IMR-90 (cell line): ENCODE measurements at regions not wholly inside any gene's neighbourhood (a gene's known extent, or its start where the extent isn't known, plus 50 kb on each side); places are given as distances from the start of the nearest gene placed in this dataset.

Experiments
- ATAC-seq: fragments of 200-7000 bp; cut with Tn5 transposase; 2 replicates; pipeline ENCODE4 v1.9.1; 2020; ENCODE audit warnings: low read depth, mild to moderate bottlenecking, moderate library complexity
- BruUV-seq: library from RNA; stranded (reverse); fragments of 400-500 nt; replicated peaks from 2 replicates; lab custom pipeline; 2021; lab: Mats Ljungman, UMichigan
- CTCF ChIA-PET: fragments of 300-600 bp; formaldehyde crosslinking; extraction: SDS; loops from one replicate; lab custom pipeline; 2021; ENCODE audit warnings: antibody characterized with exemption; lab: Yijun Ruan, JAX
- POLR2A ChIA-PET: fragments of 300-600 bp; sonication (Branson Sonifier 250); formaldehyde crosslinking; loops from one replicate; lab custom pipeline; 2022; ENCODE audit warnings: antibody characterized with exemption; ENCODE audit not compliant: unreplicated experiment; lab: Charles Lee
- DNase-seq: peaks from one replicate; pipeline ENCODE4 v3.0.0; 2013
- H2AFZ ChIP-seq: replicated peaks from 2 replicates; pipeline ENCODE3; 2013; ENCODE audit warnings: low read length, mild to moderate bottlenecking; ENCODE audit not compliant: poor library complexity
- H2AK5ac ChIP-seq: 2 replicates; pipeline ENCODE4 v1.6.1; 2013; ENCODE audit warnings: low read depth, low read length, inconsistent platforms
- H2AK9ac ChIP-seq: replicated peaks from 2 replicates; pipeline ENCODE3; 2013; ENCODE audit warnings: mild to moderate bottlenecking, low read depth, low read length, moderate library complexity; ENCODE audit not compliant: poor library complexity
- H2BK120ac ChIP-seq: 2 replicates; pipeline ENCODE4 v1.6.1; 2013; ENCODE audit warnings: low read depth, low read length, inconsistent platforms
- H2BK15ac ChIP-seq: 3 replicates; pipeline ENCODE4 v1.6.1; 2013; ENCODE audit warnings: low read depth, low read length, inconsistent platforms
- H2BK20ac ChIP-seq: 2 replicates; pipeline ENCODE4 v1.6.1; 2013; ENCODE audit warnings: low read depth, mild to moderate bottlenecking, inconsistent platforms, low read length, moderate library complexity
- H2BK5ac ChIP-seq: 2 replicates; pipeline ENCODE4 v1.6.1; 2013; ENCODE audit warnings: mild to moderate bottlenecking, low read depth, low read length, inconsistent platforms; ENCODE audit not compliant: poor library complexity, severe bottlenecking
- H3K14ac ChIP-seq: replicated peaks from 2 replicates; pipeline ENCODE4 v1.6.1; 2013; ENCODE audit warnings: low read depth, low read length, inconsistent platforms
- H3K18ac ChIP-seq: 2 replicates; pipeline ENCODE4 v1.6.1; 2013; ENCODE audit warnings: low read depth, low read length, control low read depth
- H3K23ac ChIP-seq: 2 replicates; pipeline ENCODE4 v1.6.1; 2013; ENCODE audit warnings: low read depth, low read length, inconsistent platforms
- H3K27ac ChIP-seq: 2 replicates; pipeline ENCODE4 v1.5.1; 2013; ENCODE audit warnings: mild to moderate bottlenecking, control low read depth, low read length; ENCODE audit not compliant: insufficient read depth
- H3K27me3 ChIP-seq: 2 replicates; pipeline ENCODE4 v1.6.1; 2013; ENCODE audit warnings: low read length; ENCODE audit not compliant: control insufficient read depth, insufficient read depth
- H3K36me3 ChIP-seq: 2 replicates; pipeline ENCODE4 v1.6.1; 2013; ENCODE audit warnings: low read length, mixed read lengths; ENCODE audit not compliant: control insufficient read depth, insufficient read depth
- H3K4ac ChIP-seq: 2 replicates; pipeline ENCODE4 v1.6.1; 2013; ENCODE audit warnings: low read depth, low read length, inconsistent platforms
- H3K4me1 ChIP-seq: 2 replicates; pipeline ENCODE4 v1.6.1; 2013; ENCODE audit warnings: low read length, mixed read lengths; ENCODE audit not compliant: control insufficient read depth, insufficient read depth
- H3K4me2 ChIP-seq: 2 replicates; pipeline ENCODE4 v1.6.1; 2013; ENCODE audit warnings: low read depth, mild to moderate bottlenecking, control low read depth, low read length, moderate library complexity
- H3K4me3 ChIP-seq: 2 replicates; pipeline ENCODE4 v1.5.1; 2013; ENCODE audit warnings: low read depth, mild to moderate bottlenecking, control low read depth, low read length, moderate library complexity; ENCODE audit not compliant: insufficient read depth
- H3K56ac ChIP-seq: 2 replicates; pipeline ENCODE4 v1.6.1; 2013; ENCODE audit warnings: low read length, inconsistent platforms; ENCODE audit not compliant: insufficient read depth; ENCODE audit errors: extremely low read depth
- H3K79me1 ChIP-seq, 2 experiments: 2 replicates each; pipeline ENCODE4 v1.6.1; 2013; ENCODE audit warnings: low read length in 2 of 2, inconsistent platforms in 1 of 2, low read depth in 1 of 2
- H3K9ac ChIP-seq: 2 replicates; pipeline ENCODE4 v1.6.1; 2013; ENCODE audit warnings: low read depth, low read length, control low read depth
- H3K9me1 ChIP-seq: 2 replicates; pipeline ENCODE4 v1.6.1; 2013; ENCODE audit warnings: low read length, inconsistent platforms; ENCODE audit not compliant: insufficient read depth
- H3K9me3 ChIP-seq: 2 replicates; pipeline ENCODE4 v1.6.1; 2013; ENCODE audit warnings: low read length; ENCODE audit not compliant: control insufficient read depth, insufficient read depth
- H4K20me1 ChIP-seq: 2 replicates; pipeline ENCODE4 v1.6.1; 2013; ENCODE audit warnings: low read length, inconsistent platforms; ENCODE audit not compliant: insufficient read depth
- H4K5ac ChIP-seq: 2 replicates; pipeline ENCODE4 v1.6.1; 2013; ENCODE audit warnings: mild to moderate bottlenecking, low read depth, low read length, control low read depth
- H4K8ac ChIP-seq, 2 experiments: 2 replicates each; pipeline ENCODE4 v1.6.1; 2013; ENCODE audit warnings: low read depth in 2 of 2, low read length in 2 of 2, control low read depth in 1 of 2, inconsistent platforms in 1 of 2
- H4K91ac ChIP-seq: 2 replicates; pipeline ENCODE4 v1.6.1; 2013; ENCODE audit warnings: low read depth, low read length, inconsistent platforms; ENCODE audit not compliant: insufficient read depth
- BHLHE40 ChIP-seq: fragments of 150-350 bp; IDR thresholded peaks from 2 replicates; pipeline ENCODE4 v1.6.1; 2016; ENCODE audit warnings: mild to moderate bottlenecking, low read depth, low read length
- CEBPB ChIP-seq: IDR thresholded peaks from 2 replicates; pipeline ENCODE4 v1.6.1; 2012; ENCODE audit warnings: low read depth, low read length, improper control_type of control experiment
- CHD1 ChIP-seq: IDR thresholded peaks from 2 replicates; pipeline ENCODE4 v1.6.1; 2012; ENCODE audit warnings: low read depth, low read length, improper control_type of control experiment
- FOS ChIP-seq: fragments of 150-350 bp; IDR thresholded peaks from 2 replicates; pipeline ENCODE4 v1.6.1; 2016; ENCODE audit warnings: low read depth, low read length
- MAFK ChIP-seq: IDR thresholded peaks from 2 replicates; pipeline ENCODE4 v1.6.1; 2012; ENCODE audit warnings: low read depth, low read length, improper control_type of control experiment
- MAZ ChIP-seq: IDR thresholded peaks from 2 replicates; pipeline ENCODE4 v1.6.1; 2012; ENCODE audit warnings: low read depth, mild to moderate bottlenecking, low read length, improper control_type of control experiment, moderate library complexity, borderline replicate concordance
- MXI1 ChIP-seq: IDR thresholded peaks from 2 replicates; pipeline ENCODE4 v1.6.1; 2012; ENCODE audit warnings: low read depth, mild to moderate bottlenecking, low read length, moderate library complexity, borderline replicate concordance
- NFE2L2 ChIP-seq: fragments of 150-350 bp; IDR thresholded peaks from 2 replicates; pipeline ENCODE4 v1.6.1; 2016; ENCODE audit warnings: low read depth, mild to moderate bottlenecking, low read length
- POLR2A ChIP-seq: IDR thresholded peaks from 2 replicates; pipeline ENCODE4 v1.6.1; 2012; ENCODE audit warnings: mild to moderate bottlenecking, low read depth, low read length
- RAD21 ChIP-seq: IDR thresholded peaks from 2 replicates; pipeline ENCODE4 v1.6.1; 2012; ENCODE audit warnings: low read length, improper control_type of control experiment
- RCOR1 ChIP-seq: IDR thresholded peaks from 2 replicates; pipeline ENCODE4 v1.6.1; 2012; ENCODE audit warnings: mild to moderate bottlenecking, low read length, improper control_type of control experiment; ENCODE audit not compliant: insufficient replicate concordance
- RFX5 ChIP-seq: IDR thresholded peaks from 2 replicates; pipeline ENCODE4 v1.8.0; 2012; ENCODE audit warnings: low read depth, mild to moderate bottlenecking, low read length, moderate library complexity
- SMC3 ChIP-seq: fragments of 150-350 bp; IDR thresholded peaks from 2 replicates; pipeline ENCODE4 v1.6.1; 2016; ENCODE audit warnings: low read depth, mild to moderate bottlenecking, antibody characterized with exemption, low read length, moderate library complexity
- WGBS, 2 experiments: methylation state at CpG; one replicate each; pipeline versions ENCODE4 v1.1.5 to v1.1.7; 2013; ENCODE audit warnings: missing lambda C conversion rate in 2 of 2; ENCODE audit not compliant: insufficient read length in 1 of 2; ENCODE audit errors: extremely low coverage in 2 of 2; 5-methylcytosine and 5-hydroxymethylcytosine counted together
- dilution Hi-C: fragments of 300-500 bp; cut with HindIII; formaldehyde crosslinking; loops from one replicate; pipeline ENCODE4 v1.14.3; 2018; ENCODE audit warnings: low sequenced_read_pairs; ENCODE audit not compliant: unreplicated experiment
- in situ Hi-C: fragments of 300-500 bp; cut with MboI; formaldehyde crosslinking; loops from 3 replicates; pipeline ENCODE4 v1.14.3; 2019; ENCODE audit warnings: low sequenced_read_pairs, inconsistent platforms, mixed read lengths
- intact Hi-C: fragments of 100-400 bp; cut with micrococcal nuclease; formaldehyde crosslinking; loops from 2 replicates; pipeline ENCODE4 v1.10.0; 2022
- TF ChIP-seq, protein P1 (sequence below): conservative IDR thresholded peaks from 2 replicates; pipeline ENCODE4 v1.5.1; 2012; ENCODE audit warnings: mild to moderate bottlenecking, low read depth, low read length, improper control_type of control experiment
- TF ChIP-seq, protein P2 (sequence below): fragments of 150-350 bp; IDR thresholded peaks from 2 replicates; pipeline ENCODE4 v1.6.1; 2016; ENCODE audit warnings: low read depth, mild to moderate bottlenecking, low read length, moderate library complexity, borderline replicate concordance
- TF ChIP-seq, protein P3 (sequence below): fragments of 150-350 bp; IDR thresholded peaks from 2 replicates; pipeline ENCODE4 v1.6.1; 2017; ENCODE audit warnings: mild to moderate bottlenecking, antibody characterized with exemption, low read length, low read depth

DNA sequence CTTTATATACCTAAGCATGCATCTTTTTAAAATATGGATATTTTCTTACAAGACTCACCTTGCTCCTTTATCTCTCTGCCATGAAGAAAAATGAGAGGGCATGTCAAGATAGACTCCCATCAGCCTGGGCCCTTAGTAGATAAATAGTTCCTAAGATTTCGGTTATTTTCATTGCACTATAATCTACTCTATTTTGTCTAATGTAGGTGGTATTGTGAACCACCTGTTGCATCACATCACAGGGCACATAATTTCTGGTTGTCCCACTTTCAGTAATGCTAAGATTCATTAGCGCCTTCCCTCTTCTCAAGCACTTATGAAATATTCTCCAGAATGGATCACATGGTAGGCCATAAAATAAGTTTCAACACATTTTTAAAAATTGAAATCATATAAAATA lies 202.5 kb upstream of the ADRA1B start:
- H2AK5ac ChIP-seq: no peak overlapping the region
- H2BK120ac ChIP-seq: no peak overlapping the region
- H3K9me3 ChIP-seq: no peaks in the 10 kb centered on the region; the same call in 1 of the 2 replicates
- in situ Hi-C loops (no loop called here), intact Hi-C loops (no loop called here), dilution Hi-C loops (no loop called here)
- no peak overlapping the region for H4K8ac ChIP-seq
- no peaks in the 10 kb centered on the region for H3K4me1 ChIP-seq
- TF ChIP-seq, protein P1, sequence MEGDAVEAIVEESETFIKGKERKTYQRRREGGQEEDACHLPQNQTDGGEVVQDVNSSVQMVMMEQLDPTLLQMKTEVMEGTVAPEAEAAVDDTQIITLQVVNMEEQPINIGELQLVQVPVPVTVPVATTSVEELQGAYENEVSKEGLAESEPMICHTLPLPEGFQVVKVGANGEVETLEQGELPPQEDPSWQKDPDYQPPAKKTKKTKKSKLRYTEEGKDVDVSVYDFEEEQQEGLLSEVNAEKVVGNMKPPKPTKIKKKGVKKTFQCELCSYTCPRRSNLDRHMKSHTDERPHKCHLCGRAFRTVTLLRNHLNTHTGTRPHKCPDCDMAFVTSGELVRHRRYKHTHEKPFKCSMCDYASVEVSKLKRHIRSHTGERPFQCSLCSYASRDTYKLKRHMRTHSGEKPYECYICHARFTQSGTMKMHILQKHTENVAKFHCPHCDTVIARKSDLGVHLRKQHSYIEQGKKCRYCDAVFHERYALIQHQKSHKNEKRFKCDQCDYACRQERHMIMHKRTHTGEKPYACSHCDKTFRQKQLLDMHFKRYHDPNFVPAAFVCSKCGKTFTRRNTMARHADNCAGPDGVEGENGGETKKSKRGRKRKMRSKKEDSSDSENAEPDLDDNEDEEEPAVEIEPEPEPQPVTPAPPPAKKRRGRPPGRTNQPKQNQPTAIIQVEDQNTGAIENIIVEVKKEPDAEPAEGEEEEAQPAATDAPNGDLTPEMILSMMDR: no peak
- no peak for TF ChIP-seq RFX5
- TF ChIP-seq MAZ: no peak
- no peak for TF ChIP-seq RAD21
- TF ChIP-seq FOS: no peak
- TF ChIP-seq RCOR1: no peak
- no peak for TF ChIP-seq POLR2A
- TF ChIP-seq CEBPB: no peak
- TF ChIP-seq, protein P2, sequence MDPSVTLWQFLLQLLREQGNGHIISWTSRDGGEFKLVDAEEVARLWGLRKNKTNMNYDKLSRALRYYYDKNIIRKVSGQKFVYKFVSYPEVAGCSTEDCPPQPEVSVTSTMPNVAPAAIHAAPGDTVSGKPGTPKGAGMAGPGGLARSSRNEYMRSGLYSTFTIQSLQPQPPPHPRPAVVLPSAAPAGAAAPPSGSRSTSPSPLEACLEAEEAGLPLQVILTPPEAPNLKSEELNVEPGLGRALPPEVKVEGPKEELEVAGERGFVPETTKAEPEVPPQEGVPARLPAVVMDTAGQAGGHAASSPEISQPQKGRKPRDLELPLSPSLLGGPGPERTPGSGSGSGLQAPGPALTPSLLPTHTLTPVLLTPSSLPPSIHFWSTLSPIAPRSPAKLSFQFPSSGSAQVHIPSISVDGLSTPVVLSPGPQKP: no peak
- no peak for TF ChIP-seq SMC3
- TF ChIP-seq MXI1: no peak
- TF ChIP-seq, protein P3, sequence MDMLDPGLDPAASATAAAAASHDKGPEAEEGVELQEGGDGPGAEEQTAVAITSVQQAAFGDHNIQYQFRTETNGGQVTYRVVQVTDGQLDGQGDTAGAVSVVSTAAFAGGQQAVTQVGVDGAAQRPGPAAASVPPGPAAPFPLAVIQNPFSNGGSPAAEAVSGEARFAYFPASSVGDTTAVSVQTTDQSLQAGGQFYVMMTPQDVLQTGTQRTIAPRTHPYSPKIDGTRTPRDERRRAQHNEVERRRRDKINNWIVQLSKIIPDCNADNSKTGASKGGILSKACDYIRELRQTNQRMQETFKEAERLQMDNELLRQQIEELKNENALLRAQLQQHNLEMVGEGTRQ: no peak
- TF ChIP-seq BHLHE40: no peak
- no peak for TF ChIP-seq CHD1
- no peak for TF ChIP-seq MAFK
- no peak for TF ChIP-seq NFE2L2
- ChIA-PET CTCF (no interaction called here), POLR2A (no interaction called here)
- DNase-seq: no peak
- peaks cover 8% of the 10 kb centered on the region for H3K27me3 ChIP-seq
- H3K14ac ChIP-seq: no peak overlapping the region
- H3K79me1 ChIP-seq: no peaks in the 10 kb centered on the region
- no peak overlapping the region for H2BK20ac ChIP-seq
- H2AFZ ChIP-seq: no peak overlapping the region
- no peak overlapping the region for H3K23ac ChIP-seq
- no peak overlapping the region for H3K18ac ChIP-seq
- WGBS, 2 experiments: no CpG with 5 or more reads among the region's 2 CpGs
- no peak overlapping the region for H3K56ac ChIP-seq
- no peak overlapping the region for H3K4me2 ChIP-seq
- no peak overlapping the region for H2BK15ac ChIP-seq
- BruUV-seq: no TSS peak
- H2BK5ac ChIP-seq: no peak overlapping the region
- H4K20me1 ChIP-seq: no peaks in the 10 kb centered on the region
- no peak overlapping the region for H2AK9ac ChIP-seq
- no peak overlapping the region for H4K5ac ChIP-seq
- no peak overlapping the region for H3K4me3 ChIP-seq
- H3K9me1 ChIP-seq: no peaks in the 10 kb centered on the region
- H3K9ac ChIP-seq: no peak overlapping the region
- no peak overlapping the region for H4K91ac ChIP-seq
- ATAC-seq: no peak
- no peak overlapping the region for H3K27ac ChIP-seq
- H3K36me3 ChIP-seq: no peaks in the 10 kb centered on the region
- no peak overlapping the region for H3K4ac ChIP-seq
